Gastrocnemius medialis (tissue), 4 donors: ENCODE measurements at regions not wholly inside any gene's neighbourhood (a gene's known extent, or its start where the extent isn't known, plus 50 kb on each side); places are given as distances from the start of the nearest gene placed in this dataset.

Experiments used
- POLR2A ChIP-seq, 2 donors: fragments of 450-650 bp; IDR thresholded peaks; one replicate each; pipeline ENCODE4 v1.6.1; 2017; ENCODE audit warnings: antibody characterized with exemption in 2 of 2, mild to moderate bottlenecking in 2 of 2, moderate library complexity in 2 of 2
- TF ChIP-seq, protein P1 (sequence below), 5 experiments: fragments of 450-650 bp in 3 of 5; fragments of 200-600 bp in 2 of 5; sonication (generic) in 2 of 5; IDR thresholded peaks in 4 of 5; conservative IDR thresholded peaks in 1 of 5; 1 replicate in 4 of 5; 2 replicates in 1 of 5; pipeline ENCODE4 v1.5.1; 2016 to 2019; ENCODE audit warnings: antibody characterized with exemption in 5 of 5, mild to moderate bottlenecking in 3 of 5, moderate library complexity in 3 of 5

DNA sequence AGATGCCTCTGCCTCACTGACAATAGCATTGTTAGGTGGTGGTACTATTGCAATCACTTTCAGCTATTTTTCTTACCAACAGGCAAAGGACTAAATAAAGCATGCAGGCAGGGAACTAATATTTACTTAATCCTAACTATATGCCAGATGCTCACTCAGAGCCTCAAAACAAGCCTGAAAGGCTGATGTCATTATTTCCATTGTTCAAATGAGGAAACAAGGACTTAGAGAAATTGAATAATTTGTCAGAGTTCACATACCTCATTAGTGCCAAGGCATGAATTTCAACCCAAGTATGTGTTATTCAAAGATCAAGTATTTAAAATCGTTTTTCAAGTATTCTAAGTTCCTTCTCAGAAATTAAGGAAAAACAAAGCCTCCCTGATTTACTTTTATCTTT lies 374.9 kb upstream of the TECRL start:
- TF ChIP-seq, protein P1, sequence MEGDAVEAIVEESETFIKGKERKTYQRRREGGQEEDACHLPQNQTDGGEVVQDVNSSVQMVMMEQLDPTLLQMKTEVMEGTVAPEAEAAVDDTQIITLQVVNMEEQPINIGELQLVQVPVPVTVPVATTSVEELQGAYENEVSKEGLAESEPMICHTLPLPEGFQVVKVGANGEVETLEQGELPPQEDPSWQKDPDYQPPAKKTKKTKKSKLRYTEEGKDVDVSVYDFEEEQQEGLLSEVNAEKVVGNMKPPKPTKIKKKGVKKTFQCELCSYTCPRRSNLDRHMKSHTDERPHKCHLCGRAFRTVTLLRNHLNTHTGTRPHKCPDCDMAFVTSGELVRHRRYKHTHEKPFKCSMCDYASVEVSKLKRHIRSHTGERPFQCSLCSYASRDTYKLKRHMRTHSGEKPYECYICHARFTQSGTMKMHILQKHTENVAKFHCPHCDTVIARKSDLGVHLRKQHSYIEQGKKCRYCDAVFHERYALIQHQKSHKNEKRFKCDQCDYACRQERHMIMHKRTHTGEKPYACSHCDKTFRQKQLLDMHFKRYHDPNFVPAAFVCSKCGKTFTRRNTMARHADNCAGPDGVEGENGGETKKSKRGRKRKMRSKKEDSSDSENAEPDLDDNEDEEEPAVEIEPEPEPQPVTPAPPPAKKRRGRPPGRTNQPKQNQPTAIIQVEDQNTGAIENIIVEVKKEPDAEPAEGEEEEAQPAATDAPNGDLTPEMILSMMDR (IDR thresholded peaks at IDR 0.05 in 4 of 5, conservative IDR thresholded peaks at IDR 0.05 in 1 of 5) = no peak
- no peak for TF ChIP-seq POLR2A (IDR thresholded peaks at IDR 0.05)
